Endothelial cell of umbilical vein (primary cell): ENCODE measurements at regions not wholly inside any gene's neighbourhood (a gene's known extent, or its start where the extent isn't known, plus 50 kb on each side); places are given as distances from the start of the nearest gene placed in this dataset.

Experiments used
- EZH2 ChIP-seq: IDR thresholded peaks from 2 replicates; pipeline ENCODE4 v1.6.1; 2012; ENCODE audit warnings: borderline replicate concordance, low read depth, mild to moderate bottlenecking, moderate library complexity, low read length, inconsistent platforms; ENCODE audit not compliant: severe bottlenecking
- FOS ChIP-seq: IDR thresholded peaks from 2 replicates; pipeline ENCODE4 v1.6.1; 2011; ENCODE audit warnings: mild to moderate bottlenecking, low read length, moderate library complexity, borderline replicate concordance; ENCODE audit not compliant: insufficient read depth
- GATA2 ChIP-seq: IDR thresholded peaks from 2 replicates; pipeline ENCODE4 v1.7.0; 2011; ENCODE audit warnings: low read depth, mild to moderate bottlenecking, moderate library complexity, mixed read lengths, low read length; ENCODE audit not compliant: insufficient read length, insufficient read depth
- JUN ChIP-seq: IDR thresholded peaks from 2 replicates; pipeline ENCODE4 v1.6.1; 2011; ENCODE audit warnings: borderline replicate concordance, low read depth; ENCODE audit not compliant: insufficient read length, insufficient read depth
- MYC ChIP-seq: IDR thresholded peaks from one replicate; pipeline ENCODE4 v1.6.1; 2011; ENCODE audit warnings: mild to moderate bottlenecking, low read depth, low read length
- POLR2A ChIP-seq: IDR thresholded peaks from 2 replicates; pipeline ENCODE4 v1.6.1; 2012; ENCODE audit warnings: low read depth, mild to moderate bottlenecking, control low read depth, low read length
- POLR2AphosphoS5 ChIP-seq: IDR thresholded peaks from 2 replicates; pipeline ENCODE4 v1.6.1; 2012; ENCODE audit warnings: low read depth, mild to moderate bottlenecking, control low read depth, low read length, moderate library complexity; ENCODE audit not compliant: insufficient read depth
- TF ChIP-seq, protein P1 (sequence below), 2 donors: IDR thresholded peaks; 1 replicate in 1 of 2; 2 replicates in 1 of 2; pipeline ENCODE4 v1.5.1; 2011; ENCODE audit warnings: low read length in 2 of 2, mild to moderate bottlenecking in 2 of 2, moderate library complexity in 2 of 2, control low read depth in 1 of 2, inconsistent platforms in 1 of 2, low read depth in 1 of 2; ENCODE audit not compliant: insufficient read depth in 1 of 2; ENCODE audit errors: extremely low read depth in 1 of 2
- TF ChIP-seq, protein P2 (sequence below): IDR thresholded peaks from 2 replicates; pipeline ENCODE4 v1.6.1; 2011; ENCODE audit not compliant: insufficient read depth, insufficient read length

DNA sequence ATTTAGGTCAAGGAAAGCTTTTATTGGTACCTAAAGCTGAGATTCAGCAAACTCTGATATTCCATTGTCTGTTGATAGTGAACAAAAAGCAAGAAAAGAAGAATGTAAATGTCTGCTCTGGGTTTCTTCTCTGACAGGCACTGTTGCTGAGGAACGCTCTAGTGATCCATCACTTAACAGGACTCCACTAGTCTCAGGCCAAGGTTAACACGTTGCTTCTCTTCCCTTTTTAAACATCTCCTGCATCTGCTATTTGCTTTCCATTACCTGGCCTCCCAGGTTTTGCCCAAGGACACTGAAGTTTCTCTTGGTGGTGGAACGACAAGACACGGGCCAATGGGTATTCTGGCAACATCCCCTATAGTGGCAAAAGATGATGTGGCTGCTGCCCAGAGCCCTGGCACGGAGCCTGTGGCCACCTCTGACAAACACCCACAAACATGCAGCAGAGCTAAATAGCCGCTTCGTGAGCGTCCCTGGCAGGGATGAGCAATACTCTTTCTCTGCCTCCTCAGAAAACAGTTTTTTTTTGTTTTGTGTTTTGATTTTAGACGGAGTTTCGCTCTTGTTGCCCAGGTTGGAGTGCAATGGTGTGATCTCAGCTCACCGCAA lies 97.8 kb upstream of the AKAP13 start:
- TF ChIP-seq FOS (no peak), EZH2 (no peak), POLR2A (no peak), POLR2AphosphoS5 (no peak), JUN (no peak), GATA2 (no peak), MYC (no peak)
- TF ChIP-seq, protein P1, sequence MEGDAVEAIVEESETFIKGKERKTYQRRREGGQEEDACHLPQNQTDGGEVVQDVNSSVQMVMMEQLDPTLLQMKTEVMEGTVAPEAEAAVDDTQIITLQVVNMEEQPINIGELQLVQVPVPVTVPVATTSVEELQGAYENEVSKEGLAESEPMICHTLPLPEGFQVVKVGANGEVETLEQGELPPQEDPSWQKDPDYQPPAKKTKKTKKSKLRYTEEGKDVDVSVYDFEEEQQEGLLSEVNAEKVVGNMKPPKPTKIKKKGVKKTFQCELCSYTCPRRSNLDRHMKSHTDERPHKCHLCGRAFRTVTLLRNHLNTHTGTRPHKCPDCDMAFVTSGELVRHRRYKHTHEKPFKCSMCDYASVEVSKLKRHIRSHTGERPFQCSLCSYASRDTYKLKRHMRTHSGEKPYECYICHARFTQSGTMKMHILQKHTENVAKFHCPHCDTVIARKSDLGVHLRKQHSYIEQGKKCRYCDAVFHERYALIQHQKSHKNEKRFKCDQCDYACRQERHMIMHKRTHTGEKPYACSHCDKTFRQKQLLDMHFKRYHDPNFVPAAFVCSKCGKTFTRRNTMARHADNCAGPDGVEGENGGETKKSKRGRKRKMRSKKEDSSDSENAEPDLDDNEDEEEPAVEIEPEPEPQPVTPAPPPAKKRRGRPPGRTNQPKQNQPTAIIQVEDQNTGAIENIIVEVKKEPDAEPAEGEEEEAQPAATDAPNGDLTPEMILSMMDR (IDR thresholded peaks at IDR 0.05; ENCODE audit: extremely low read depth in 1 of 2, insufficient read depth in 1 of 2, low read depth in 1 of 2, low read length in 2 of 2): no peak
- TF ChIP-seq, protein P2, sequence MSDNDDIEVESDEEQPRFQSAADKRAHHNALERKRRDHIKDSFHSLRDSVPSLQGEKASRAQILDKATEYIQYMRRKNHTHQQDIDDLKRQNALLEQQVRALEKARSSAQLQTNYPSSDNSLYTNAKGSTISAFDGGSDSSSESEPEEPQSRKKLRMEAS: no peak
